Trophoblast cell (in vitro differentiated cells and primary cell): ENCODE measurements at regions not wholly inside any gene's neighbourhood (a gene's known extent, or its start where the extent isn't known, plus 50 kb on each side); places are given as distances from the start of the nearest gene placed in this dataset.

ENCODE experiments used
- DNase-seq, 2 donors: peaks; one replicate each; pipeline ENCODE4 v3.0.0-alpha.2; 2016
- H2AFZ ChIP-seq: 2 replicates; pipeline ENCODE4 v1.6.1; 2013; ENCODE audit warnings: low read length, moderate library complexity, mild to moderate bottlenecking; ENCODE audit not compliant: insufficient read depth, poor library complexity
- H2AK5ac ChIP-seq: 2 replicates; pipeline ENCODE4 v1.6.1; 2013; ENCODE audit warnings: mild to moderate bottlenecking, low read length
- H2BK120ac ChIP-seq: 2 replicates; pipeline ENCODE4 v1.6.1; 2013; ENCODE audit warnings: low read length, mild to moderate bottlenecking, moderate library complexity; ENCODE audit not compliant: insufficient read depth, poor library complexity
- H2BK12ac ChIP-seq: 2 replicates; pipeline ENCODE4 v1.6.1; 2013; ENCODE audit warnings: mild to moderate bottlenecking, low read length, moderate library complexity
- H2BK5ac ChIP-seq: 2 replicates; pipeline ENCODE4 v1.6.1; 2013; ENCODE audit warnings: low read length, low read depth, moderate library complexity, mild to moderate bottlenecking; ENCODE audit not compliant: poor library complexity
- H3K14ac ChIP-seq: 2 replicates; pipeline ENCODE4 v1.6.1; 2013; ENCODE audit warnings: mild to moderate bottlenecking, low read length
- H3K18ac ChIP-seq: 2 replicates; pipeline ENCODE4 v1.6.1; 2013; ENCODE audit warnings: mild to moderate bottlenecking, low read length
- H3K23ac ChIP-seq: 2 replicates; pipeline ENCODE4 v1.6.1; 2013; ENCODE audit warnings: low read length
- H3K27ac ChIP-seq: 2 replicates; pipeline ENCODE4 v1.5.1; 2013; ENCODE audit warnings: low read depth, mild to moderate bottlenecking, inconsistent platforms, low read length, moderate library complexity
- H3K27me3 ChIP-seq: 2 replicates; pipeline ENCODE4 v1.6.1; 2013; ENCODE audit warnings: inconsistent platforms, mild to moderate bottlenecking, low read length, moderate library complexity; ENCODE audit not compliant: insufficient read depth
- H3K36me3 ChIP-seq, 2 experiments: 1 replicate in 1 of 2; 2 replicates in 1 of 2; pipeline ENCODE4 v1.6.1; 2013; ENCODE audit warnings: low read length in 2 of 2, mild to moderate bottlenecking in 2 of 2, moderate library complexity in 1 of 2; ENCODE audit not compliant: insufficient read depth in 2 of 2, control insufficient read depth in 1 of 2
- H3K4ac ChIP-seq: 2 replicates; pipeline ENCODE4 v1.6.1; 2013; ENCODE audit warnings: low read depth, mild to moderate bottlenecking, low read length, moderate library complexity
- H3K4me1 ChIP-seq, 2 experiments: 1 replicate in 1 of 2; 2 replicates in 1 of 2; pipeline ENCODE4 v1.6.1; 2013; ENCODE audit warnings: low read length in 2 of 2, mild to moderate bottlenecking in 2 of 2, moderate library complexity in 1 of 2; ENCODE audit not compliant: insufficient read depth in 2 of 2, control insufficient read depth in 1 of 2
- H3K4me2 ChIP-seq: 2 replicates; pipeline ENCODE4 v1.6.1; 2013; ENCODE audit warnings: inconsistent platforms, mild to moderate bottlenecking, low read length, moderate library complexity
- H3K4me3 ChIP-seq: 2 replicates; pipeline ENCODE4 v1.5.1; 2013; ENCODE audit warnings: mild to moderate bottlenecking, low read depth, low read length, inconsistent platforms
- H3K79me1 ChIP-seq: one replicate; pipeline ENCODE4 v1.6.1; 2013; ENCODE audit warnings: low read length
- H3K79me2 ChIP-seq: 2 replicates; pipeline ENCODE4 v1.6.1; 2013; ENCODE audit warnings: low read length, mild to moderate bottlenecking; ENCODE audit not compliant: control insufficient read depth, insufficient read depth, poor library complexity
- H3K9ac ChIP-seq: 2 replicates; pipeline ENCODE4 v1.6.1; 2013; ENCODE audit warnings: mild to moderate bottlenecking, low read length
- H3K9me3 ChIP-seq: 2 replicates; pipeline ENCODE4 v1.6.1; 2013; ENCODE audit warnings: low read depth, mild to moderate bottlenecking, control low read depth, inconsistent platforms, low read length; ENCODE audit not compliant: insufficient read depth
- H4K12ac ChIP-seq: 2 replicates; pipeline ENCODE4 v1.6.1; 2013; ENCODE audit warnings: low read depth, mild to moderate bottlenecking, low read length, moderate library complexity
- H4K8ac ChIP-seq: 2 replicates; pipeline ENCODE4 v1.6.1; 2013; ENCODE audit warnings: low read depth, mild to moderate bottlenecking, low read length, moderate library complexity
- H4K91ac ChIP-seq: one replicate; pipeline ENCODE4 v1.6.1; 2013; ENCODE audit warnings: low read depth, mild to moderate bottlenecking, low read length, moderate library complexity
- WGBS: extraction: QIAGEN DNeasy Blood & Tissue Kit; methylation state at CpG from one replicate; pipeline ENCODE4 v1.1.7; 2013; ENCODE audit warnings: missing lambda C conversion rate; ENCODE audit not compliant: insufficient read length, insufficient coverage; ENCODE audit errors: extremely low coverage; 5-methylcytosine and 5-hydroxymethylcytosine counted together

DNA sequence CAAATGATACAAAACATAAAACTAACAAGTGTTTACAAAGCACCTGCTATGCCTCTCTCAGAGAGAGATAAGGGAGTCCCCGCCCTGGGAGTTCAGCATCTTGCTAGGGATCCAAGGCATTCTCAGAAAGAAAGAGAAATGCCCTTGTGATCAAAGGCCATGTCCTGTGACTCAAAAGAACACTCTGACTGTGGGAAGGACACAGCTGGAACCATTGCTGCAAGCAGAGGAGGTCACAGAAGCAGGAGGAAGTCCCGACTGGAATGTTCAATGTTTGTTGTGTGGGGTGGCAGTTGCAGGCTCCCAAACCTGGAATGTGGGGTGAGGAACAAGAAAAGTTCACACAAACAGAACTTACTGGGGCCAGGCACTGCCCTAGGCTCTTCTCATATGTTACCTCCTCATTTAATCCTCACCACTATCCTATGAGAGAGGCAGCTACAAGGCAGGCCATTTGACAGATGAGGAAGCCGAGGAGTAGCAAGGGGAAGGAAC, 93.0 kb upstream of the GRIK3 start:
- H3K79me1 ChIP-seq: no peaks in the 10 kb centered on the region
- H3K36me3 ChIP-seq: no peaks in the 10 kb centered on the region
- H3K9ac ChIP-seq: no peak overlapping the region
- H3K4me3 ChIP-seq: no peak overlapping the region
- no peak overlapping the region for H3K23ac ChIP-seq
- no peaks in the 10 kb centered on the region for H3K4me1 ChIP-seq
- no peak overlapping the region for H3K4me2 ChIP-seq
- no peak overlapping the region for H2BK12ac ChIP-seq
- no peaks in the 10 kb centered on the region for H3K27me3 ChIP-seq
- H4K8ac ChIP-seq: no peak overlapping the region
- no peak overlapping the region for H3K27ac ChIP-seq
- H4K91ac ChIP-seq: no peak overlapping the region
- no peak overlapping the region for H3K18ac ChIP-seq
- H3K79me2 ChIP-seq: no peaks in the 10 kb centered on the region
- no peak for DNase-seq
- H2BK5ac ChIP-seq: no peak overlapping the region
- H4K12ac ChIP-seq: no peak overlapping the region
- H2AFZ ChIP-seq: no peak overlapping the region
- H2AK5ac ChIP-seq: no peak overlapping the region
- no peak overlapping the region for H3K4ac ChIP-seq
- no peak overlapping the region for H2BK120ac ChIP-seq
- no peaks in the 10 kb centered on the region for H3K9me3 ChIP-seq
- H3K14ac ChIP-seq: no peak overlapping the region
- WGBS: no CpG with 5 or more reads among the region's 3 CpGs

DNA sequence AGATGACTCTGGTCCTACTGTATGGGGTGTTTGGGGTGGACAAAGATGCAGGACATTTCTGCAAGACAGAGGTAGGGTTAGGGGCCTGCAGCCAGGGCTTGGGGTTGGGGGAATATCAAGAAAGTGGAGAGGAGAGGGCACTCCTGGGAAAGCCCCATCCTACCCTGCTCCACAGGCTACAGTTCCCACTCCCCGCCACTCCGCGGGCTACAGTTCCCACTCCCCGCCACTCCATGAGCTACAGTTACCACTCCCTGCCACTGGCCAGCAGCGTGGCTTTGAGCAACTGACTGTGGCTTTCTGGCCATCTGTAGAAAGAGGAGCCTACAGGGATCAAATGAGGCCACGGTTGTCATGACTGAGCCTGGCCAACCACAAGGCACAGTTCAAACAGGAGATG, 93.8 kb upstream of the GRIK3 start:
- no peak overlapping the region for H2BK12ac ChIP-seq

DNA sequence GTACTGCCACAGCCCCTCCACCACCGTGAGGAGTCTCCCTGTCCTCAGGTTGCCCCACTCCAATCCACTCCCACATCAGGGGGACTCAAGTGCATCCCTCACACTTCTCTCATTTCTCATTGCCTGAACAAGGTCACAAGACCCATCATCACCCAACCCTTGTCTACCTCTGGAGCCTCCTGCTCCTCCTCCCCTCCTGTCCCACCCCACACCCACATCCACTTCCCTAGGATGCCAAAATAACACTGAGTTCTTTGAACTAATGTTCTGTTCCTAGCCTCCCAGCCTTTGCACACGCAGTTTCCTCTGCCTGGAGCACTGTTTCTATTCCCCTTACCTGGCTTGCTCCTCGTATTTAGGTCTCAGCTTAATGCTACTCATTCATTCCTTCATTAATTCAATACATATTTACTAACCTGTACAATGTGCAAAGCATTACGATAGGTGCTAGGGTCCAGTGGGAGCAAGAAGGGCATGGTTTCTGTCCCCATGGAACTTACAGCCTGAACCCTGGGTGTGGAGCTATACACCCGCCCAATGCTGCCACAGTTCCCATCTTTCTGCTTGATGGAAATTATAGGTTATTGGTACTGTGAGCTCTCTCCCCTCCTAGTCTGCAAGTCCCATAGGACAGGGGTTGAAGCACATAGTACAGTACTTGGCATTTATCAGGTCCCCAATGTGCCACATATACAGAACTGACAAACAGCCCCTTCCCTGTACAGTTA, 96.1 kb upstream of the GRIK3 start:
- Histone ChIP-seq H3K9ac (no peak overlapping the region), H3K79me2 (no peaks in the 10 kb centered on the region), H4K91ac (no peak overlapping the region), H3K4me3 (no peak overlapping the region), H3K27ac (no peak overlapping the region), H4K8ac (no peak overlapping the region), H2BK5ac (no peak overlapping the region), H2AFZ (no peak overlapping the region), H3K23ac (no peak overlapping the region), H3K4ac (no peak overlapping the region), H2BK12ac (no peak overlapping the region), H3K4me2 (no peak overlapping the region), H3K14ac (no peak overlapping the region), H3K36me3 (no peaks in the 10 kb centered on the region), H2BK120ac (no peak overlapping the region), H3K4me1 (no peaks in the 10 kb centered on the region), H2AK5ac (no peak overlapping the region), H3K18ac (no peak overlapping the region), H3K27me3 (no peaks in the 10 kb centered on the region), H4K12ac (no peak overlapping the region), H3K79me1 (no peaks in the 10 kb centered on the region), H3K9me3 (no peaks in the 10 kb centered on the region)
- no CpG with 5 or more reads among the region's 5 CpGs for WGBS
- no peak for DNase-seq

More for the DNA sequence above, 93.8 kb upstream of the GRIK3 start:
- Histone ChIP-seq H3K4me2 (no peak overlapping the region), H3K9me3 (no peaks in the 10 kb centered on the region), H3K4me1 (no peaks in the 10 kb centered on the region), H2BK5ac (no peak overlapping the region), H3K4me3 (no peak overlapping the region), H3K79me1 (no peaks in the 10 kb centered on the region), H2AFZ (no peak overlapping the region), H2BK120ac (no peak overlapping the region), H3K36me3 (no peaks in the 10 kb centered on the region), H3K14ac (no peak overlapping the region), H3K79me2 (no peaks in the 10 kb centered on the region), H4K91ac (no peak overlapping the region), H3K9ac (no peak overlapping the region), H4K12ac (no peak overlapping the region), H3K27me3 (no peaks in the 10 kb centered on the region), H3K27ac (no peak overlapping the region), H3K18ac (no peak overlapping the region), H2AK5ac (no peak overlapping the region), H4K8ac (no peak overlapping the region), H3K4ac (no peak overlapping the region), H3K23ac (no peak overlapping the region)
- no CpG with 5 or more reads among the region's 6 CpGs for WGBS
- DNase-seq: no peak

DNA sequence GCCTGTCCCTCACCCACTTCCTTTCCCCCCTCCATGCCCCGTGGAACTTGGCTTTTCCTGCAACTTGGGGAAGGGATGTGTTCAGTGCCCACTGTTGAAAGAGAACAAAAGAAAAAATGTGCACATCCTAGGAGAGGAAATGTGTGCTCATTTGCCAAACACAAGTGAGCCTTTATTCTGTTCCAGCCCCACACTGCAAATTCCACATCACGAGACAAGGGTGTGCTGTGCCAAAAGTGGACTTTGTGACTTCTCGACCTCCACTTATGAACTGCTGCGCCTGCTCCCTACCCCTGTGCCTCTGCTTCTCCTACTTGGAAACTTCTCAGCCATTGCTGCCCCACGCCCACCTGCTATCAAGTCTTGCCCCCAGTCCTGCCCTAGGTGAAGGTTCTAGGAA, 97.0 kb upstream of the GRIK3 start:
- Histone ChIP-seq H2AK5ac (no peak overlapping the region), H2BK12ac (no peak overlapping the region), H3K9me3 (no peaks in the 10 kb centered on the region), H3K27ac (no peak overlapping the region), H4K91ac (no peak overlapping the region), H3K79me2 (no peaks in the 10 kb centered on the region), H4K12ac (no peak overlapping the region), H3K4me3 (no peak overlapping the region), H2AFZ (no peak overlapping the region), H4K8ac (no peak overlapping the region), H3K14ac (no peak overlapping the region), H2BK120ac (no peak overlapping the region), H3K79me1 (no peaks in the 10 kb centered on the region), H3K4ac (no peak overlapping the region), H3K36me3 (no peaks in the 10 kb centered on the region), H2BK5ac (no peak overlapping the region), H3K27me3 (no peaks in the 10 kb centered on the region), H3K4me2 (no peak overlapping the region), H3K18ac (no peak overlapping the region), H3K23ac (no peak overlapping the region), H3K9ac (no peak overlapping the region), H3K4me1 (no peaks in the 10 kb centered on the region)
- no peak for DNase-seq
- no CpG with 5 or more reads among the region's 5 CpGs for WGBS
